T-helper 2 cell (primary cell): ENCODE measurements at regions not wholly inside any gene's neighbourhood (a gene's known extent, or its start where the extent isn't known, plus 50 kb on each side); places are given as distances from the start of the nearest gene placed in this dataset.
"Not testable (repeated sequence)": the region's sequence is repeated elsewhere in the genome, so short reads cannot be mapped to it uniquely, and the experiment has no call there.

ENCODE experiments used
- DNase-seq, 5 experiments: peaks; one replicate each; pipeline versions ENCODE4 v3.0.0 to v3.0.0-alpha.2; 2012 to 2022

- DNase-seq: no peak
These were observed 403.4 kb upstream of the SPRY2 start for GRCh38 chr13:80744147-80744914.

GRCh38 chr13:80742033-80742432, 401.1 kb upstream of the SPRY2 start:
- no peak for DNase-seq

GRCh38 chr13:80740071-80740470, 399.1 kb upstream of the SPRY2 start:
- DNase-seq: no peak

GRCh38 chr13:80737513-80737912, 396.6 kb upstream of the SPRY2 start:
- DNase-seq: no peak

GRCh38 chr13:80727321-80727975, 386.5 kb upstream of the SPRY2 start:
- no peak for DNase-seq

GRCh38 chr13:80726868-80727267, 385.9 kb upstream of the SPRY2 start:
- no peak for DNase-seq

- no peak for DNase-seq
These were observed 380.8 kb upstream of the SPRY2 start for GRCh38 chr13:80721689-80722088.

GRCh38 chr13:80718970-80719369, 378.0 kb upstream of the SPRY2 start:
- no peak for DNase-seq

GRCh38 chr13:80717776-80718175, 376.9 kb upstream of the SPRY2 start:
- DNase-seq: no peak

GRCh38 chr13:80716610-80717081, 375.7 kb upstream of the SPRY2 start:
- DNase-seq: no peak

GRCh38 chr13:80712026-80712425, 371.1 kb upstream of the SPRY2 start:
- no peak for DNase-seq

GRCh38 chr13:80708791-80709190, 367.9 kb upstream of the SPRY2 start:
- DNase-seq: no peak

GRCh38 chr13:80707000-80707983, 366.4 kb upstream of the SPRY2 start:
- DNase-seq: no peak

- no peak for DNase-seq
These were observed 365.2 kb upstream of the SPRY2 start for GRCh38 chr13:80706164-80706471.

- DNase-seq: no peak
These were observed 364.6 kb upstream of the SPRY2 start for GRCh38 chr13:80705371-80706163.

GRCh38 chr13:80704369-80704768, 363.4 kb upstream of the SPRY2 start:
- DNase-seq: no peak

- no peak for DNase-seq
These were observed 354.9 kb upstream of the SPRY2 start for GRCh38 chr13:80695841-80696240.

- not testable (repeated sequence) for DNase-seq
These were observed 350.9 kb upstream of the SPRY2 start for GRCh38 chr13:80691814-80692213.

GRCh38 chr13:80690208-80690607, 349.3 kb upstream of the SPRY2 start:
- DNase-seq: no peak

- no peak for DNase-seq
These were observed 347.7 kb upstream of the SPRY2 start for GRCh38 chr13:80688593-80688992.

GRCh38 chr13:80685942-80686341, 345.0 kb upstream of the SPRY2 start:
- DNase-seq: no peak

- no peak for DNase-seq
These were observed 343.5 kb upstream of the SPRY2 start for GRCh38 chr13:80684217-80684991.
